GM23248 (cell line): ENCODE measurements at regions not wholly inside any gene's neighbourhood (a gene's known extent, or its start where the extent isn't known, plus 50 kb on each side); places are given as distances from the start of the nearest gene placed in this dataset.

Experiments
- EZH2 ChIP-seq: fragments of 200-600 bp; sonication (generic); IDR thresholded peaks from 2 replicates; pipeline ENCODE4 v1.6.1; 2018; ENCODE audit warnings: antibody characterized with exemption, mild to moderate bottlenecking; ENCODE audit not compliant: insufficient read depth, poor library complexity, severe bottlenecking
- EZH2phosphoT487 ChIP-seq: fragments of 200-600 bp; sonication (generic); IDR thresholded peaks from 2 replicates; pipeline ENCODE4 v1.6.1; 2018; ENCODE audit warnings: antibody characterized with exemption, moderate library complexity, mild to moderate bottlenecking, low read depth; ENCODE audit not compliant: insufficient read depth

GRCh38 chr4:169854090-169854489 is 96.3 kb upstream of the HPF1 start:
- TF ChIP-seq EZH2 (no peak), EZH2phosphoT487 (no peak)
